DMS153 treated with DMSO at 0.1 percent for 48 hours (cell line): ENCODE measurements at regions not wholly inside any gene's neighbourhood (a gene's known extent, or its start where the extent isn't known, plus 50 kb on each side); places are given as distances from the start of the nearest gene placed in this dataset.

Experiments
- DNase-seq: peaks from one replicate; lab custom pipeline; 2025; ENCODE audit not compliant: unreplicated experiment; lab: John Stamatoyannopoulos, UW

DNA sequence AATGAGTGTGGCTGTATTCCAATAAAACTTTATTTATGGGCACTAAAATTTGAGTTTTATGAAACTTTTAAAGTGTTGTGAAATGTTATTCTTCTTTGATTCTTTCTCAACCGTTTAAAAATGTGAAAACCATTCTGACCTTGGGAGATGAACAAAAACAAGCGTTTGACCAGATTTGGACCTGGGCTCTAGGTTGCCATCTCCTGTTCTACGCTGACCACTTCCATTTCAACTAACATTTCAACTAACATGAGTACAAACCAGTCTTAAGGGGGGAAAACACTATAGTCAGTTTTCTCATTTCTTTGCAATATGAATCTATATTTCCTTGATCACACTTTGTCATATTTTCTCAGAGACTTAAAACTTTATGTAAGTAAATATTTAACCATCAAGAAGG is 118.4 kb upstream of the IRX5 start:
- no peak for DNase-seq

DNA sequence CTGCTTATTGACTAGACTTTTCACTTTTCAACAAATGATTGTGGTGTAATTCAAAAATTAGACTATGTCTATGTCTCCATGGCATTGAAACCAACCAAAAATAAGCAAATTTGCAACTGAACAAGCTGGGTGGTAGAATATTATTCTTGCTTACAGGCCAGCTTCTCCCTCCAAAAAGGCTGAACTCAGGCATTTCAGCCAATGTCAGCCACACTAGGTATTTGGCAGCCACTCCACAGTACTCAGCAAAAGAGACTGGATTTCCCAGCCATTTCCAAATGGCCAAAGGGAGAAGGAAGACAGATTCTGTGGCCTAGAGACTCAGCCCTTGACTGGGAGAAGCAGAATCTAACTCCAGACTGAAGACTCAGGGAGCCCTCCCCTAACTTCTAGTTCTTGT is 121.8 kb upstream of the IRX5 start:
- no peak for DNase-seq

DNA sequence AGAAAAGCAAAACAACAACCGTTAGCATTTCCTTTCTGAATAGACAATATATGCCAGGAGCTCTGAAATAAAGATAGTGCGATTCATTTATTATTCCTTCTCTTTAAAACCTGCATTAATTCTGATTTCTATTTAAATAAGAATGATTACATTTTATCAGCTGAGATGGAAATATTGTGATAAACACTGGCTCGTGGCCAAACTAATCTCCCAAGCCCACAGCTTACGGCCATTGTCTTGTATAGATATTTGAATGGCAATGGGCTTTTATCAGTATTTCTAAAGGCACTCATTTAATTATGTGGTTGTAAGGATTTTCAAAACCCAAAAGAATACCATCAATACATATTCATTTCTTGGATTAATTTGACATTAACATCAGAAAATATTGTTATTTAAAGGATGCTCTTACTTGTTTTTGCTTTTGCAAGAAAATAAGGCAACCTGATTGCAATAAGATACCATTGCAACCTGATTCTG is 123.7 kb upstream of the IRX5 start:
- no peak for DNase-seq

DNA sequence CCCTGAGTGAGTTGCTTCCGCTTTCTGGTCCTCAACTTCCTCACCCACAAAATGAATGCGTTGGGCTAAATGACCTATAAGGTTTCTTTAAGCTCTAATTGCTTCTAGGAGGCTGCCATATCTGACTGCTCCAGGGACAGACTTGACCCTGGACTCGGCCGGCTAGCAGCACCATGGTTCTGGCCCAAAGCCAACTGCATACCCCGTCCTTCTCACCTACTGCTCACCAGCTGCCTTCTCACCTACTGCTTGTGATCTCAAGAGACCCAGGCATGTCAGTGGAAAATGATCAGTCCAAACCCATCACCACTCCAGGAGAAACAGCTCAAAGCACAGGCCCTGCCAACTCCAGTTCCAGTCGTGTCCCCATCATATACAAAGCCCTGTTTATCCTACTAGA is 124.3 kb upstream of the IRX5 start:
- DNase-seq = no peak

DNA sequence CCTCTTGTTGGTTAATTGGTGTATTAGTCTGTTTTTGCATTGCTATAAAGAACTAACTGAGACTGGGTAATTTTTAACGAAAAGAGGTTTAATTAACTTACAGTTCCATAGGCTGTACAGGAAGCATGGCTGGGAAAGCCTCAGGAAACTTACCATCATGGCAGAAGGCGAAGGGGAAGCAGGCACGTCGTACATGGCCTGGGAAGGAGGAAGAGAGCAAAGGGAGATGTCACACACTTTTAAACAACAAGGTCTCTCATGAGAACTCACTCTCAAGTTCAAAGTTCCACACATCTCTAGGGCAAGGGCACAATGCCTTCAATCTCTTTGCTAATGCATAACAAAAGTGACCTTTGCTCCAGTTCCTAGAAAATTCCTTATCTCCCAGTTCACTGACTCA is 125.0 kb upstream of the IRX5 start:
- DNase-seq = no peak

DNA sequence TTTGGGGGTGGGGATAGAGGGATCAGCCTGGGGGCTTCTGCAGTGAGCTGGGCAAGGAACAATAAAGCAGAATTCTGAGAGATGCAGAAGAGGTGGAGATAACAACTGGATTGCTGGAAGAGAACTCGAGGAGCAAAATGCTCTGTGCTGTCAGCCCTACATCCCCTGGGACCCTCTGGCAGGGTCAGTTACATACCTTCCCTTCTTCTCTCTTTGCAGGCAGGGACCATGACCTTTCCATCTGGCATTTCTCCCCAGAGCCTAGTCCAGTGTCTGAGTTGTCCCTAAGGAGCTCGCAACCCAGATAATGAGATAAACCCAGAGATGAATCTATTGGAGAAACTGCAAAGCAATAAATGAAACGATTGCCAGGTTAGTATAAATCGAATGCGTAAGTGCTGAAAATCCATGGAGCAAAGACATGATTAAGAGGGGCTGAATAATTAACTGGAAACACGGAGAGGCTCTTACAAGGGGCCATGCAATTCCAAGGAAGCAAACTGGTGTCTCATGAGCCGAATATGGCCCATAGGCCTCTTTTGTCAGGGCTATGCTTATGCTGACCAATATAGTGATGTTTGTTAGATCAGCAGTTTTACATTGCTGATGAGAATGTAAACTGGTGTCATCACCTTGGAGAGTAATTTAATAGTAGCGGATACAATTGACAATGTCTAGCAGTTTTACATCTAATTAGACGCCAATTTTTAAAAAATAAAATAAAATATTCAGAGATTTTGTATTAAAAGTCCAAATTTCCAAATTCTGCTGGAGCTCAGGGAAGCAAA is 129.4 kb upstream of the IRX5 start:
- no peak for DNase-seq

DNA sequence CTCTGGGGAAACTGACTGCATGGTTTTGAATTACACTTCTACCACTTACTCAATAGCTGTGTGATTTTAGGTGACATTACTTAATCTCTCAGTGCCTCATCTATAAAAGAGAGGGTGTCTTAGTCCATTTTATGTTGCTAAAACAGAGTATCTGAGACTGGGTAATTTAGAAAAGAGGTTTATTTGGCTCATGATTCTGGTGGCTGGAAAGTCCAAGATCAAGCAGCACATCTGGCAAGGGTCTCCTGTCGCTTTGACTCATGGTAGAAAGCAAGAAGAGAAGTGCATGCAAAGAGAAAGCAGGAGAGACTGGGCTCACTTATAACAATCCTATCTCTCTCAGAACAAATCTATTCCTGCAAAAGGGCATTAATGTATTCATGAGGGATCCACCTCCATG is 132.4 kb upstream of the IRX5 start:
- no peak for DNase-seq

DNA sequence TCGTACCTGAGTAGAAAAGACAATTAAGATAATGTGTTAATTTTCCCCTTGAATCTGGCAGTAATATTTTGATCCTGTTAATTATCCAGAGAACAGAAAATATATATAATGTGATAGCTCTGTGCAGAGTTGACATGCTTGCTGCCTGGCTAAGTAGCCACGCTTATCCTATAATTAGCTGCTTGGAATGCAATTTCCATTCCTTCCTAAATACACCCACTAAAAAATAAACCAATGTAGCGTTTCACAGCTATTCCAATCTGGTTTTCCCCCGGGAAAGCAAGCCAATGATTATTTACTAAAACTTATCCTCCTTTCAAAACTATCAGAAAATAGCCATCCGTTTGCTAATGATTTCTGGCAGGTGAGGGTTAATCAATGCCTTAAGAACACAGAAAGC is 134.5 kb upstream of the IRX5 start:
- no peak for DNase-seq

DNA sequence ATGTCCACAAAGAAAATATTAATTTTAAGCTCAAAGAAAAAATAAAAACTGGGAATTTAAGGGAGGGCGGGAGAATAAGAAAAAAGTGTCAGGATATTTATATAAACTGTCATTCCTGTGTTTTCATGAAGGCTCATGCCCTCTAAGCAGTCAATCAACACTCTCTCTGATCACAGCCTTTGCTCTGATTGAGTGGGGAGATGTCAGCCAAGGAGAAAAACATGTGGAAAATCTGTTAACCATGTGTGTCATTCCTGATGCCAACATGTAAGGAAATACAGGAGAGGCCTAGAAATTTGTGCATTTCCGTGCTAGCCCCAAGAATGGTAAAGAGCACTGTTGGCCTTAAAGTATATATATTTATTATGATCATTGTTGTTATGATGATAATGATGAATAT is 137.9 kb upstream of the IRX5 start:
- DNase-seq = no peak

DNA sequence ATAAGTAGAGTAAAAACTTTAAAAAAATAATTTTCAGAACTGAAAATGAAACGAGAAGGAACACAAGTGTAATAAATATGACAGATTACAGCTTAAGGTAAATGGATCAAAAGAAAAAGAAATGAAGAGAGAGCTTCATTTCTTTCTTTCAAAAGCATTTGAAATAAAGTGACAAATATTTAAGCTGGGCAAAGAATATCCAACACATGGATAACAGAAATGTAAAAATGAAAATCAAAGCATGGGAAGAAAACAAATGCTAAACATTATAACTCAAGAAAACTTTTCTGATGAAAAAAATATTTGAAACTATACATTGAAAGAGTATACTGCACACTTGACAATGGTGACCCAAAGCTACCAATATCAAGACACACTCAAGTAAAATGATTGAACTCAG is 143.6 kb upstream of the IRX5 start:
- DNase-seq = no peak

DNA sequence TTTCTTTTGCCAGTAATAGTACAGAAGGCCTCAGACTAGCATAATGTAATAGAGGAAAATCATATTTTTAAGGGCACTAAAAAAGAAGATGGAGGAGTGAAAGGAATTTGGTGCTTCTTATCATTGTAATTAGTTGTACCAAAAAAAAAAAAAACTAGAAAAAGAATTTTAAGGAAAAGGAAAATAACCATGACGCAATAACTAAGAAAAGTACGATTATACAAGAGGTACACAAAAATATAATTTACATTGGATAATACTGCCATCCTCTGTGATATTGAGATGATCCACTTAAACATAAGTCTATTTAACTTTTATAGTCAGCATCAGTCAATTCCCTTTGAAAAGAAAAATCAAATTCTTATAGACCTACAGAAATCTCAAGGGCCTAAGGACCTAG is 146.7 kb upstream of the IRX5 start:
- no peak for DNase-seq

DNA sequence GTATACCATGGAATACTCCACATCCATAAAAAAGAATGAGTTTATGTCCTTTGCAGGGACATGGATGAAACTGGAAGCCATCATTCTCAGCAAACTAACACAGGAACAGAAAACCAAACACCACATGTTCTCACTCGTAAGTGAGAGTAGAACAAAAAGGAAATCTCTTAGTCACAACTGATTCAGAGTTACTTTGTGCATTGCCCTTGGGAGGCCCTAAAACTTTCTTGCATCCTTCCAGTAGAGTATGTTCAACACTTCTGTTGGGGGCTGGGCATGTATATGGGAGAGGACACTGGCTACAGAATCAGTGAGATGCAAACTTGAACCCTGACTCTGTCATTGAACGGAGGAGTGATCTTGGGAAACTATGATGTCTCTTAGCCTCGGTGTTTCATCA is 147.4 kb upstream of the IRX5 start:
- DNase-seq = no peak

DNA sequence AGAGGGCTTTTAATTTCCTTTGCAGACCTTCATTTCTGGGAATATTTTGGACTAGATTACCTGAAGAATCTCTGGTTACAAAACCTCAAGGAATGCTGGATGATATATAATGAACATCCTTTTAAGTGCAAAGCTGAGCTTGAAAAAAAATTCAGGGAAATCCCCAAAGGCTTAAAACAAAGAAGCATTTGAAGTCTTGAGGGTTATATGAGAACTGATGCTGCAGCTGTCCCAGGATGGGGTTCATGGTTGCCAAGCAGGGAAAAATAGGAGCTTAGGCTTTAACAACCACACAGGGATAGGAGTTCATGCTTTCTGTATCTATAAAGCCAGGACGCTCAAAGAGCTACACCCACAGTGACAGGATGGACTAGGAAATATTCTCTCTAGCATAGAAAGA is 150.4 kb upstream of the IRX5 start:
- no peak for DNase-seq

DNA sequence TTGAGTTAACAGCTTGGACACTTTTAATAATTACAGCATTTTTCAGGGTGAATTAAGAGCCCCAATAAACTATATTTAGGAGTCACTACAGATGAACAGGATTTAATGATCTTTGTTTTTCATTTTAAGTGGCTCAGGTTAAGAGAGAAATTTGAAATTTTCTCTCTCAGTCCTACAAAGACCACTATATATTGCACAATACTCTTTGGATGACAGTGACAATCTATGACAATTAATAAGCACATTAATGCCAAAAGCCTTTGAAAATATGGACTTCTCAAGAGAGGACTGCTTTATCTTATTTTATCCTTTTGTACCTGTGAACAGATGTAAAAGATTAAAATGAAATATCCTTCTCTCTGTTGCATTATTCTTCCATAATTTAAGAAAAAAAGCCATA is 151.1 kb upstream of the IRX5 start:
- no peak for DNase-seq

DNA sequence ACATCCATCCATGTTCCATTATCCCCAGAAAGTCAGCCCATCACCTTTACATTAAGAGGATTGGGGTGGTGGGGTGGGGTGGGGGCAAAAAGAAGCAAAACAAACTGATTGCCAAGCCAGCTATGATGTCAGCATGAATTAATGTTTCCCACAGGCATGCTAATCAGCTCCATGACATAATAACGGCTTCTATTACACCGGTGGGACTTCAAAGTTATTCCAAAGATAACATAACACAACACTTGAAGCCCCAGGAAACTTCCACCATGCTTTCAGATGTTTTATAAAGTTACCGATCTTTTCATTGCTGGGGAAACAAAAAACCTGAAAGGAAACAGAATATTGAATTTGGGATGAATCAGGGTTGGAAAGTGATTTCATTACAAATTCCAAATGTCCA is 155.9 kb upstream of the IRX5 start:
- DNase-seq = no peak

DNA sequence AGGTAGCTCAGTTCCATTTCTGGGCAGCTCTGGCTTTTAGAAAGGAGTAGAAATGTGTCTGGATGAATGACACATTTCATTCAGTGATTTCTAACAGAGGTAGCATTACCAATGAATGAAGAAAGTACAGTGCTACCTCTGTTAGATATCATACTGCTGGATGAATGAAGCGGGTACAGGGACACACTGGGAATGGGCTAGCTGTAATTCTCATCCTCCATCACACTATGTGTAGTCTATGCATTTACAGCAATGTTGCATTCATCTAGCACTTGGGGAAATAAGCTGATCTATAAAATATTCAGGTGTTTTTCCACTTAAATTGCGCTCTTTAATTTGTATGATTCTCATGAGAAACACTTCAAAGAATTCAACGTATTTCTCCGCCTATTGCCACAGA is 158.3 kb upstream of the IRX5 start:
- DNase-seq = no peak

DNA sequence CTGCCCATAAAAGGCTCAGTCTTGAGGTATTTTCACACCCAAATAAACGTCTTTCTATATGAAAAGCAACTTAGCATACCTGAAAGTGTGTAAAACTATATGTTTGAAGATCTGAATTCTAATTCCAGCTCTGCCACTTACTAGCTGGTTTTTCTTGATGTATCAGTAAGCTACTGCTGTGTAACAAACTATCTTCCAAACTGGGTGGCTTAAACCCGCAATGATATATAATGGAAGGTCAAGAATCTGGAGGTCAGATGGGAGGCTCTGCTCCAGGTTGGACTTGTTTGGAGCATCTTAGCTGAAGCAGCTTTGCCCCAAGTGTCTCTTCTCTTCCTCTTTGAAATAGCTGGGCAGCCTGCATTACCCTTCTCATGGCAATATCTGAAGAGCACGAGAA is 164.3 kb upstream of the IRX5 start:
- DNase-seq = no peak

DNA sequence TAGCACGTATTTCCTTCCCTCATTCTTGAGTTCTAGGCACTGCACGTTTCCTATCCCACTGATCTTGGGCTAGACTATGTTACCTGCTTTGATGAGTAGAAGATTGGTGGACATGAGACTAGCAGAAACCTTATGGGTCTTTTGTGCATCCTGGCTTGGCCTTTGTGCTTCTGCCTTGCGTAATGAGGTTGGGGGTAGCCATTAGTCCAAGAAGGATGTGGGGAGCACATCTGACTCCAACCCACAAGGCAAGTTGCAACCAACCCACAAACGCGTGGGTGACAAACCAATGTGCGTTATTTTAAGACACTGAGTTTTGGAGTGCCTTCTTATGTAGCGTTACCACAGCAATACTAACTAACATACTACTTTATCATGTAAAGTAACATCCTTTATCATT is 180.4 kb upstream of the IRX5 start:
- no peak for DNase-seq

DNA sequence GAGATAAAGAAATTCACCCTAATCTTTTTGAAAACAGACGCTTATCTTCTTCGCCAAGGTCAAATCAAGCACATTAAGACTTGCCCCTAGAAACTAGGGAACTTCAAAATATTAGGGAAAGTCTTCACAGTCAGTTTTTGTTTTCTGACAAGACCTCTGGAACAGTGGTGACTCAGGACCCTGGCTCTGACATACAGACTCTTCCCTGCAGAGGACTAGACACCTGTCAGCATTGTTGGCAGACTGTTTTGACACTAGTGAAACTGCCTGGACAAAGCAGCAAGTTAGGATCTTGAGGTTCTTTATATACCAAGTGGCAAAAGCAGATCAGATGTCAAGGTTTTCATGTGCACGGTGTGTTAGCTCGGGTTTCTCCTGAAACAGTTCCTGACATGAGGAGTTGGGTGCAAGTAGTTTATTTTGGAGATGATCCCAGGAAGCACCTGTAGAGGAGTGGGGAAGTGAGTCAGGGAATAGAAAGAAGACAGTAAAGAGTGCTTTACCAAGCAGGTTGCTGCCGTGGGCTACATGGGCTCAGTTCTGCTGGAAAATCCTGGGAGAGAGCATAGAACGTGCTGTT is 182.0 kb upstream of the IRX5 start:
- no peak for DNase-seq

DNA sequence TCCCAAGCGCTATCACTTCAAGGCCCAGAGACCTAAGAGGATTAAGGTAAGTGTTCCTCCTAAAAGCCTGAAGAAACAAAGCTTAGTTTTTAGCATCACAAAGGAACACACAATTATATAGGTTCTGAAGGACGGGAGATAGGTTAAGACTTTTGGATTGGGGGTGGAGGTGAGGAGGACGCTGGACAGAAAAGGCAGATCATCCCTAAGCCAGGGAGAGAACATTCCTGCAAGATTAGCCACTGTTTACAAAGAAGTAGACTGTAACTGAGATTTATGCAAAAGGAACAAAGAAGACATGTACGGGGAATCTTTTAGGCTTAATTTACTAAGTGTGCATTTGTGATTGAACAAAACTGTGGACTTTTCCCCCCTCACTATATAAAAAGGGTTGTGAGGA is 184.1 kb upstream of the IRX5 start:
- DNase-seq = no peak

DNA sequence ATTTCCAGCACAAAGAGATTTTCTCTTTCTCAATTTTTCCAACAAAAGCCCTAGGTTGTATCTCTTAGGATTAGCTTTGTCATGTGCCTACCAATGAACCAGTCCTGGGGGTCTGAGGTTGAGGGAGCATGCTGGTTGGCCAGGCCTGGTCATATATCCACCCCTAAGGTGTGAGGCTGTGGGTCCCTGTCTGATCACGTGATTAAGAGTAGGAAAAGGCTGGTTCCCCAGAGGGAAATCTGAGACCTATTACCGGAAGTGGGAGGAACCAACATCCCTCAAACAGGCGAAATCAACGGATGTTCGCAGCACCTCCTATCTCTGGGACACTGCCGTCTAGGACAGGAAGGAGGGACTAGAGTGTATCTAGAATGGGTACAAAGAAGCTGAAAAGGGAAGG is 185.7 kb upstream of the IRX5 start:
- DNase-seq = no peak

DNA sequence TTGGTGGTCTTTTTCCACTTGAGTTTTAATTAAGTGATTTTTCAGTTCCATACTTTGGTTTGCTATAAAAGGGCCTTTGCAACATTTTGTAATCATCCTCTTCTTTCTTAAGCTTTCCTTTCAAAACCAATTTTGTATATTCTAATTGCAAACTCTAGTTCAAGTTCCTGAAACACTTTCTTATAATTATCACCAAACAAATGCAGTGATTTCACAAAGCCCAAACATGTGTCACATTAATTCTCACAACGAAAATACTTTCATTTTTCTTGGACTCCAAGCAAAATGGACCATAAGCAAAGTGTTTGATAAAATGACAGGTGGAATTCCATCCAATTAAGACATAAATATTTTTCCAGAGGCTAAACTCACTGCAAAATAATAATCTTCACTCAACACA is 188.2 kb upstream of the IRX5 start:
- DNase-seq = no peak

DNA sequence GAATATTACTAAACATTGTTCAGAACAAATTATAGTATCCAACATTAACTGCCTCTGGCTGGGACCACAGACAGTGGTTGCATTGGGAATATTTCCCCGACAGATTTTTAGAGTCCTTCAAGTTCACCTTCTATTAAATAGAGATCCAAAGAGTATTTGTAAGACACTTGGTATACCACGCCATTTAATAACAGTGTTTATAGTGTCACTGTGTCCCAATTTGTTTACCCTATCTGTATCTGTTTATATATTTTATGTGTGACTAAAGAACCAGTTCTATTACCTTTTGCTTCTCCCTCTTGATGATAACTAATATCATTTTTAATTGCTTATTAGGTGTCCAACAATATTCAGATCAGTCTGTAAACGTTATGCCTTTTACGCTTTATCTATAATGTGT is 191.3 kb upstream of the IRX5 start:
- no peak for DNase-seq
